Ishikawa (cell line): ENCODE measurements at regions not wholly inside any gene's neighbourhood (a gene's known extent, or its start where the extent isn't known, plus 50 kb on each side); places are given as distances from the start of the nearest gene placed in this dataset.

ENCODE experiments used
- CEBPB ChIP-seq: IDR thresholded peaks from 2 replicates; pipeline ENCODE4 v1.6.1; 2012
- CREB1 ChIP-seq: IDR thresholded peaks from 2 replicates; pipeline ENCODE4 v1.6.1; 2012; ENCODE audit warnings: low read depth
- EGR1 ChIP-seq: IDR thresholded peaks from 2 replicates; pipeline ENCODE4 v1.6.1; 2012
- EP300 ChIP-seq: IDR thresholded peaks from 2 replicates; pipeline ENCODE4 v1.6.1; 2012; ENCODE audit warnings: borderline replicate concordance
- FOXM1 ChIP-seq: IDR thresholded peaks from 2 replicates; pipeline ENCODE4 v1.6.1; 2012; ENCODE audit warnings: low read depth, borderline replicate concordance
- NFIC ChIP-seq: IDR thresholded peaks from 2 replicates; pipeline ENCODE4 v1.6.1; 2012
- RAD21 ChIP-seq: IDR thresholded peaks from 2 replicates; pipeline ENCODE4 v1.6.1; 2012; ENCODE audit warnings: low read depth
- REST ChIP-seq: IDR thresholded peaks from 2 replicates; pipeline ENCODE4 v1.6.1; 2012; ENCODE audit warnings: low read depth, mild to moderate bottlenecking
- TAF1 ChIP-seq: IDR thresholded peaks from 2 replicates; pipeline ENCODE4 v1.6.1; 2012; ENCODE audit warnings: low read depth, mild to moderate bottlenecking
- TCF12 ChIP-seq: IDR thresholded peaks from 2 replicates; pipeline ENCODE4 v1.6.1; 2012; ENCODE audit warnings: low read depth
- TEAD4 ChIP-seq: IDR thresholded peaks from 2 replicates; pipeline ENCODE4 v1.6.1; 2012
- USF1 ChIP-seq: IDR thresholded peaks from 2 replicates; pipeline ENCODE4 v1.6.1; 2012
- YY1 ChIP-seq: IDR thresholded peaks from 2 replicates; pipeline ENCODE4 v1.6.1; 2012; ENCODE audit warnings: low read depth
- ZBTB7A ChIP-seq: IDR thresholded peaks from 2 replicates; pipeline ENCODE4 v1.6.1; 2012; ENCODE audit warnings: low read depth
- TF ChIP-seq, protein P1 (sequence below): IDR thresholded peaks from 2 replicates; pipeline ENCODE4 v1.6.1; 2012

DNA sequence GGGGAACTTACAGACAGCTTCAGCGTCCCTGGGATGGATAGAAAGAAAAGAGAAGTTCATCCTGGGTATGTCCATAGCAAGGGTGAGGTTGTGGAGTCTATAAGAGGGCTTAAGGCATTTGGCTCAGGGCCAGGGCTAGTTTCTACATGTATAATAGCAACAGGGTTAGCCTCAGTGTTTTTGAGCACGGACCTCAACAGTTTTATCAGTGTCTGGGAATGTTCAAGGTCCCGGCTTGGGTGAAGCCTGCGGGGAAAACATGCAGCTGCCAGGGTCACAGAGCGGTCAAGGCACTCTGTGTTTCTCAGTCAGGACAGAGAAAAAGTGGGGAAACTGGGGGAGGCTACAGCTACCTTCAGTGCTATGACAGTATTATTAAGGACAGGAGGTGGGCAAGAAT, 427.7 kb upstream of the HS6ST1 start:
- no peak for TF ChIP-seq EP300
- no peak for TF ChIP-seq YY1
- no peak for TF ChIP-seq TCF12
- no peak for TF ChIP-seq CREB1
- TF ChIP-seq, protein P1, sequence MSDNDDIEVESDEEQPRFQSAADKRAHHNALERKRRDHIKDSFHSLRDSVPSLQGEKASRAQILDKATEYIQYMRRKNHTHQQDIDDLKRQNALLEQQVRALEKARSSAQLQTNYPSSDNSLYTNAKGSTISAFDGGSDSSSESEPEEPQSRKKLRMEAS, result no peak
- no peak for TF ChIP-seq TAF1
- no peak for TF ChIP-seq RAD21

- TF ChIP-seq, protein P1, result no peak
- no peak for TF ChIP-seq YY1
- no peak for TF ChIP-seq TAF1
- no peak for TF ChIP-seq TEAD4
- no peak for TF ChIP-seq RAD21
- no peak for TF ChIP-seq CEBPB
- no peak for TF ChIP-seq FOXM1
- TF ChIP-seq USF1, result no peak
- no peak for TF ChIP-seq EGR1
- TF ChIP-seq CREB1, result no peak
- TF ChIP-seq REST, result no peak
- TF ChIP-seq ZBTB7A, result no peak
- TF ChIP-seq TCF12, result no peak
These were observed 429.7 kb upstream of the HS6ST1 start for GRCh38 chr2:128748336-128748735.

DNA sequence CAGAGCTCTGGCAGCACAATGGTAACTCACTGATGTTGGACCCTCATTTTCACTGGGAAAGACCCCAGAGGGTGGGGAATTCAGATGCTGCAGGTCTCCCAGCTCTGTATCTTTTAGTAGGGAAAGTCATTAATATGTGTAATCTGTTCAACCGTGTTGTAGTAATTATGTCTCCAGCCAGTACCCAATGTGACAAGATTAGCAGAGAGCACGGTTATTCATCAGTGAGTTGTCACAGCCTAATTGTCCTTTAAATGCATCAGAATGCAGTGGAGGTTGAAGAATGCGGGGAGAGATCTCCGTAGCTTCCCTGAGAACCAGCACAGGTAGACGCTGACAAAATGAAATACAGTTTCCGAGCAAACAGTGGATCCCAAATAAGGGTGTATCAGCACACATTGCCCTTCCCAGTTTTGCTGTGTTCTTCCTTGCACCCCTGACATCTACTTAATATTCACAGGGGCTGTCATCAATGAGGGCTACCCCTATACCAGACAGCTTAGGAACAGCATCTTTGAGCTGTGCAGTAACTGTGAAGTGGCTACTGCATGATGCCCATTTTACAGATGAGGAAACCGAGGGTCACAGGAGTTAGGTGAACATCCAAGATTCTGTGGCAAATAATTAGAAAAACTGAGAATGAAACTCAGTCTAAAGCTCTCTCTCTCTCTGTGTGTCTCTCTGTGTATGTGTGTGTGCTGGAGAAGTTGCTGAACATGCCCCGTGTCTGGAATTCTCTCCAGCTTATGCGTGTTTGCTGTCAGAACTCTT, 430.4 kb upstream of the HS6ST1 start:
- TF ChIP-seq TAF1 (no peak), TEAD4 (no peak), EP300 (no peak), EGR1 (no peak), NFIC (no peak), ZBTB7A (no peak), RAD21 (no peak), FOXM1 (no peak), REST (no peak), TCF12 (no peak)

DNA sequence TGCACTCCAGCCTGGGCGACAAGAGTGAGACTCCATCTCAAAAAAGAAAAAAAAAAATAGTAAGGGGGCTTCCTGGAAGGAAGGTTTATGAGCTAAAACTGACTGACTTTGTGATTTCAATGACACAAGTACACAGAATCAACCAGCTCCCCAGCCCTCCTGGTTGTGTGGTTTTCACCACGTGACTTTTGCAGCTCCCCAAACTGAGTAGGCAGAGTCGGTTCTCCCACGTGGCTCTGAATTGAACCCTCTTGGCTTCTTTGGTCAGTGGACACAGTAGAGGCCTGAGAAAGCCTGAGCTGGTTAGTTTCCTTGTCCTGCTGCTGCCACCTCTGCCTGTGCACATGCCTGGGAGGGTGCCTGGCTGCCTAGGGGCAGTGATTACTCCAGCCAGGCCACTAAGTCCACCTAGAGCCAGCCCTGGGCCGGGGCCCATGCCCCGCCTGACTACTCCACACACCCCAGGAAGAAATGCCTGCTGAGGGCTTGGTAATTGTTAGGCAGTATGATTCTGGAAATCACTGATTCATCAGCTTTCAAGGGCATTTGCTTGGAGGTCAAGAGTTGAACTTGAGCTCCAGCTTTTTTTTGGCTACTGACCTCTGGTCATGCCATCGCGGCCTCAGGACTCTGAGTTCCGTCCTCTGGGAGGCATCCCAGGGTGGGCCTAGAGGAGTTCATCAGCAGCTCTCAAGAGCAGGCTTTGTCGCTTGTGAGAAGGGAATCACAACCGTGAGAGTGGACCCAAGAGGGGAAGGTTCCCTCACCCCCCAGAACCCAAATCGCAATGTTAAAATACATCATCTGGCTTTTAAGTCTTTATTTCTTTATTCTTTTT, 431.9 kb upstream of the HS6ST1 start:
- no peak for TF ChIP-seq RAD21
- no peak for TF ChIP-seq USF1
- no peak for TF ChIP-seq NFIC
- no peak for TF ChIP-seq ZBTB7A
- no peak for TF ChIP-seq TEAD4
- TF ChIP-seq YY1, result no peak
- TF ChIP-seq EGR1, result no peak
- no peak for TF ChIP-seq CREB1
- TF ChIP-seq REST, result no peak
- no peak for TF ChIP-seq EP300
- no peak for TF ChIP-seq TAF1
- no peak for TF ChIP-seq CEBPB
- TF ChIP-seq, protein P1, result no peak
- no peak for TF ChIP-seq FOXM1
- no peak for TF ChIP-seq TCF12
